ENCODE measurements at regions not wholly inside any gene's neighbourhood (a gene's known extent, or its start where the extent isn't known, plus 50 kb on each side); places are given as distances from the start of the nearest gene placed in this dataset.

GRCh38 chr5:118522626-118523025 lies 465.7 kb downstream of the DTWD2 start:
- TF ChIP-seq POLR2AphosphoS5 (IDR thresholded peaks at IDR 0.05): no peak
- TF ChIP-seq EP300 (conservative IDR thresholded peaks at IDR 0.05; ENCODE audit: poor library complexity, severe bottlenecking): no peak
- no peak for TF ChIP-seq REST (IDR thresholded peaks at IDR 0.05; ENCODE audit: borderline replicate concordance)
